Liver (tissue), 8 donors: ENCODE measurements at regions not wholly inside any gene's neighbourhood (a gene's known extent, or its start where the extent isn't known, plus 50 kb on each side); places are given as distances from the start of the nearest gene placed in this dataset.

Experiments
- DNase-seq: peaks from one replicate; pipeline ENCODE4 v3.0.0-alpha.2; 2017; ENCODE audit warnings: low spot score
- H3K27ac ChIP-seq, 2 donors: one replicate each; pipeline ENCODE4 v1.7.0; 2013; ENCODE audit warnings: inconsistent platforms in 2 of 2, low read length in 2 of 2, control low read depth in 1 of 2, low read depth in 1 of 2, mild to moderate bottlenecking in 1 of 2
- H3K27me3 ChIP-seq, 4 donors: one replicate each; pipeline versions ENCODE4 v1.6.1 to v1.7.0; 2013; ENCODE audit warnings: low read length in 3 of 4, inconsistent platforms in 1 of 4, mild to moderate bottlenecking in 1 of 4, moderate library complexity in 1 of 4; ENCODE audit not compliant: control insufficient read depth in 4 of 4, insufficient read depth in 4 of 4
- H3K36me3 ChIP-seq, 4 donors: one replicate each; pipeline versions ENCODE4 v1.6.1 to v1.7.0; 2013; ENCODE audit warnings: low read length in 3 of 4, mild to moderate bottlenecking in 3 of 4, low read depth in 1 of 4, moderate library complexity in 1 of 4; ENCODE audit not compliant: control insufficient read depth in 4 of 4, insufficient read depth in 3 of 4
- H3K4me1 ChIP-seq, 4 donors: one replicate each; pipeline versions ENCODE4 v1.6.1 to v1.7.0; 2013; ENCODE audit warnings: low read length in 3 of 4, mild to moderate bottlenecking in 3 of 4, moderate library complexity in 1 of 4; ENCODE audit not compliant: control insufficient read depth in 4 of 4, insufficient read depth in 4 of 4
- H3K4me3 ChIP-seq, 3 donors: one replicate each; pipeline versions ENCODE4 v1.6.1 to v1.7.0; 2013; ENCODE audit warnings: low read length in 3 of 3, control low read depth in 1 of 3, low read depth in 1 of 3, mild to moderate bottlenecking in 1 of 3
- H3K9ac ChIP-seq, 2 donors: one replicate each; pipeline ENCODE4 v1.7.0; 2013; ENCODE audit warnings: low read length in 2 of 2, mild to moderate bottlenecking in 2 of 2, moderate library complexity in 2 of 2, control low read depth in 1 of 2, low read depth in 1 of 2
- H3K9me3 ChIP-seq, 4 donors: one replicate each; pipeline versions ENCODE4 v1.6.1 to v1.7.0; 2013; ENCODE audit warnings: low read length in 3 of 4; ENCODE audit not compliant: control insufficient read depth in 4 of 4
- CTCF ChIP-seq: fragments of 150-350 bp; IDR thresholded peaks from 2 replicates; pipeline ENCODE4 v1.5.1; 2017; ENCODE audit warnings: improper control_type of control experiment, low read depth, low read length; ENCODE audit not compliant: missing input control
- EGR1 ChIP-seq, 2 donors: IDR thresholded peaks; 2 replicates each; pipeline ENCODE4 v1.6.1; 2016 to 2018; ENCODE audit warnings: antibody characterized with exemption in 2 of 2, low read depth in 2 of 2
- FOXA1 ChIP-seq: IDR thresholded peaks from 2 replicates; pipeline ENCODE4 v1.6.1; 2016; ENCODE audit warnings: antibody characterized with exemption
- FOXA2 ChIP-seq: IDR thresholded peaks from 2 replicates; pipeline ENCODE4 v1.6.1; 2016; ENCODE audit warnings: antibody characterized with exemption
- GABPA ChIP-seq, 2 donors: IDR thresholded peaks in 1 of 2; conservative IDR thresholded peaks in 1 of 2; 2 replicates each; pipeline ENCODE4 v1.6.1; 2016; ENCODE audit warnings: antibody characterized with exemption in 2 of 2, mild to moderate bottlenecking in 1 of 2, moderate library complexity in 1 of 2
- HNF4A ChIP-seq, 2 donors: conservative IDR thresholded peaks; 2 replicates each; pipeline ENCODE4 v1.6.1; 2016; ENCODE audit warnings: antibody characterized with exemption in 2 of 2, mild to moderate bottlenecking in 2 of 2
- HNF4G ChIP-seq: IDR thresholded peaks from 2 replicates; pipeline ENCODE4 v1.6.1; 2016; ENCODE audit warnings: antibody characterized with exemption
- JUND ChIP-seq, 2 donors: IDR thresholded peaks; 2 replicates each; pipeline ENCODE4 v1.6.1; 2016; ENCODE audit warnings: antibody characterized with exemption in 2 of 2
- NR2F2 ChIP-seq: IDR thresholded peaks from 2 replicates; pipeline ENCODE4 v1.6.1; 2016; ENCODE audit warnings: antibody characterized with exemption
- RAD21 ChIP-seq, 2 donors: IDR thresholded peaks; 2 replicates each; pipeline ENCODE4 v1.6.1; 2016; ENCODE audit warnings: antibody characterized with exemption in 2 of 2, mild to moderate bottlenecking in 2 of 2
- REST ChIP-seq: IDR thresholded peaks from 2 replicates; pipeline ENCODE4 v1.6.1; 2016; ENCODE audit warnings: antibody characterized with exemption, mild to moderate bottlenecking
- RXRA ChIP-seq, 2 donors: IDR thresholded peaks; 2 replicates each; pipeline ENCODE4 v1.6.1; 2017 to 2018; ENCODE audit warnings: antibody characterized with exemption in 2 of 2, mild to moderate bottlenecking in 1 of 2
- SP1 ChIP-seq: IDR thresholded peaks from 2 replicates; pipeline ENCODE4 v1.6.1; 2018; ENCODE audit warnings: antibody characterized with exemption, mild to moderate bottlenecking
- TAF1 ChIP-seq: conservative IDR thresholded peaks from 2 replicates; pipeline ENCODE4 v1.6.1; 2016; ENCODE audit warnings: antibody characterized with exemption, mild to moderate bottlenecking
- YY1 ChIP-seq: IDR thresholded peaks from 2 replicates; pipeline ENCODE4 v1.6.1; 2016; ENCODE audit warnings: antibody characterized with exemption, mild to moderate bottlenecking
- ZBTB33 ChIP-seq: IDR thresholded peaks from 2 replicates; pipeline ENCODE4 v1.6.1; 2016; ENCODE audit warnings: antibody characterized with exemption
- WGBS: extraction: QIAGEN DNeasy Blood & Tissue Kit; methylation state at CpG from one replicate; pipeline ENCODE4 v1.1.7; 2013; 5-methylcytosine and 5-hydroxymethylcytosine counted together
- TF ChIP-seq, protein P1 (sequence below): IDR thresholded peaks from 2 replicates; pipeline ENCODE4 v1.6.1; 2016; ENCODE audit warnings: antibody characterized with exemption
- TF ChIP-seq, protein P2 (sequence below): IDR thresholded peaks from 2 replicates; pipeline ENCODE4 v1.6.1; 2016; ENCODE audit warnings: antibody characterized with exemption
- donor health status: healthy.
- donor health status: healthy.
- donor health status: healthy.
- donor health status: healthy.
- donor health status: healthy.

GRCh38 chr6:19911223-19911622, 74.1 kb downstream of the ID4 start:
- Histone ChIP-seq H3K9ac (no peak overlapping the region), H3K9me3 (no peaks in the 10 kb centered on the region), H3K4me1 (no peaks in the 10 kb centered on the region), H3K27ac (no peak overlapping the region), H3K4me3 (no peak overlapping the region), H3K36me3 (no peaks in the 10 kb centered on the region), H3K27me3 (no peaks in the 10 kb centered on the region)
- TF ChIP-seq HNF4A (conservative IDR thresholded peaks at IDR 0.05), result no peak
- no peak for TF ChIP-seq YY1
- no peak for TF ChIP-seq CTCF
- no peak for TF ChIP-seq REST
- TF ChIP-seq, protein P1, sequence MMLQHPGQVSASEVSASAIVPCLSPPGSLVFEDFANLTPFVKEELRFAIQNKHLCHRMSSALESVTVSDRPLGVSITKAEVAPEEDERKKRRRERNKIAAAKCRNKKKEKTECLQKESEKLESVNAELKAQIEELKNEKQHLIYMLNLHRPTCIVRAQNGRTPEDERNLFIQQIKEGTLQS, result no peak
- no peak for TF ChIP-seq RXRA (IDR thresholded peaks at IDR 0.05)
- no peak for TF ChIP-seq TAF1
- no peak for TF ChIP-seq FOXA2
- TF ChIP-seq ZBTB33, result no peak
- no peak for TF ChIP-seq GABPA (IDR thresholded peaks at IDR 0.05 in 1 of 2, conservative IDR thresholded peaks at IDR 0.05 in 1 of 2)
- no peak for TF ChIP-seq JUND (IDR thresholded peaks at IDR 0.05)
- no peak for TF ChIP-seq FOXA1
- no peak for TF ChIP-seq SP1
- no peak for TF ChIP-seq EGR1 (IDR thresholded peaks at IDR 0.05; ENCODE audit: low read depth in 2 of 2)
- TF ChIP-seq, protein P2, sequence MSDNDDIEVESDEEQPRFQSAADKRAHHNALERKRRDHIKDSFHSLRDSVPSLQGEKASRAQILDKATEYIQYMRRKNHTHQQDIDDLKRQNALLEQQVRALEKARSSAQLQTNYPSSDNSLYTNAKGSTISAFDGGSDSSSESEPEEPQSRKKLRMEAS, result no peak
- TF ChIP-seq HNF4G, result no peak
- TF ChIP-seq RAD21 (IDR thresholded peaks at IDR 0.05), result no peak
- TF ChIP-seq NR2F2, result no peak
- no peak for DNase-seq
- 82% methylated on average over 3 of the region's 3 CpGs for WGBS
